H9 (cell line): ENCODE measurements at regions not wholly inside any gene's neighbourhood (a gene's known extent, or its start where the extent isn't known, plus 50 kb on each side); places are given as distances from the start of the nearest gene placed in this dataset.

Experiments used
- DNase-seq: peaks from one replicate; pipeline ENCODE4 v3.0.0-alpha.2; 2017
- H2AFZ ChIP-seq: one replicate; pipeline ENCODE4 v1.6.1; 2013; ENCODE audit warnings: mild to moderate bottlenecking, low read length, control low read depth, moderate library complexity
- H2AK5ac ChIP-seq: 2 replicates; pipeline ENCODE4 v1.6.1; 2013; ENCODE audit warnings: low read length, control low read depth, mixed read lengths; ENCODE audit not compliant: insufficient read length
- H2BK120ac ChIP-seq: one replicate; pipeline ENCODE4 v1.6.1; 2013; ENCODE audit warnings: low read depth, mild to moderate bottlenecking, low read length, control low read depth, inconsistent platforms; ENCODE audit not compliant: poor library complexity, severe bottlenecking
- H2BK12ac ChIP-seq: 2 replicates; pipeline ENCODE4 v1.6.1; 2013; ENCODE audit warnings: low read length, control low read depth, mixed read lengths, low read depth; ENCODE audit not compliant: insufficient read length
- H2BK15ac ChIP-seq: 2 replicates; pipeline ENCODE4 v1.6.1; 2013; ENCODE audit warnings: low read depth, low read length, control low read depth
- H2BK20ac ChIP-seq: one replicate; pipeline ENCODE4 v1.6.1; 2013; ENCODE audit warnings: low read depth, mild to moderate bottlenecking, low read length, control low read depth, inconsistent platforms; ENCODE audit not compliant: poor library complexity, severe bottlenecking
- H2BK5ac ChIP-seq: 2 replicates; pipeline ENCODE4 v1.6.1; 2013; ENCODE audit warnings: low read length, control low read depth, mixed read lengths; ENCODE audit not compliant: insufficient read length
- H3K14ac ChIP-seq: 2 replicates; pipeline ENCODE4 v1.6.1; 2013; ENCODE audit warnings: low read length, control low read depth; ENCODE audit not compliant: insufficient read depth
- H3K18ac ChIP-seq: 2 replicates; pipeline ENCODE4 v1.6.1; 2013; ENCODE audit warnings: low read depth, mild to moderate bottlenecking, mixed read lengths, low read length, control low read depth; ENCODE audit not compliant: insufficient read length
- H3K23ac ChIP-seq: 2 replicates; pipeline ENCODE4 v1.6.1; 2013; ENCODE audit warnings: low read length, control low read depth, mixed read lengths, low read depth; ENCODE audit not compliant: insufficient read length
- H3K23me2 ChIP-seq: 2 replicates; pipeline ENCODE4 v1.6.1; 2013; ENCODE audit warnings: low read depth, mild to moderate bottlenecking, mixed read lengths, low read length, control low read depth; ENCODE audit not compliant: insufficient read length, poor library complexity, severe bottlenecking
- H3K27ac ChIP-seq: 2 replicates; pipeline ENCODE4 v1.5.1; 2013; ENCODE audit warnings: low read length, control low read depth, mixed read lengths, low read depth; ENCODE audit not compliant: insufficient read length
- H3K27me3 ChIP-seq: 2 replicates; pipeline ENCODE4 v1.6.1; 2013; ENCODE audit warnings: low read length, control low read depth, inconsistent platforms; ENCODE audit not compliant: insufficient read depth
- H3K4ac ChIP-seq: 2 replicates; pipeline ENCODE4 v1.6.1; 2013; ENCODE audit warnings: low read depth, mild to moderate bottlenecking, control low read depth, inconsistent platforms, low read length, moderate library complexity
- H3K4me1 ChIP-seq: 2 replicates; pipeline ENCODE4 v1.6.1; 2013; ENCODE audit warnings: low read length, control low read depth, inconsistent platforms; ENCODE audit not compliant: insufficient read depth
- H3K4me2 ChIP-seq: 2 replicates; pipeline ENCODE4 v1.6.1; 2013; ENCODE audit warnings: low read length, control low read depth, mixed read lengths; ENCODE audit not compliant: insufficient read length, insufficient read depth
- H3K56ac ChIP-seq: 2 replicates; pipeline ENCODE4 v1.6.1; 2013; ENCODE audit warnings: low read depth, mild to moderate bottlenecking, mixed read lengths, low read length, control low read depth; ENCODE audit not compliant: insufficient read length
- H3K79me1 ChIP-seq: 2 replicates; pipeline ENCODE4 v1.6.1; 2013; ENCODE audit warnings: low read depth, mild to moderate bottlenecking, moderate library complexity, low read length, control low read depth, inconsistent platforms; ENCODE audit not compliant: insufficient read depth, poor library complexity, severe bottlenecking
- H3K79me2 ChIP-seq: 2 replicates; pipeline ENCODE4 v1.6.1; 2013; ENCODE audit warnings: low read length, control low read depth, inconsistent platforms; ENCODE audit not compliant: insufficient read depth
- H3K9ac ChIP-seq: 2 replicates; pipeline ENCODE4 v1.6.1; 2013; ENCODE audit warnings: low read length, control low read depth, mixed read lengths; ENCODE audit not compliant: insufficient read length; ENCODE audit errors: extremely low read depth
- H3K9me3 ChIP-seq: one replicate; pipeline ENCODE4 v1.6.1; 2013; ENCODE audit warnings: low read depth, low read length, inconsistent platforms; ENCODE audit not compliant: control insufficient read depth
- H3T11ph ChIP-seq: one replicate; pipeline ENCODE4 v1.6.1; 2013; ENCODE audit warnings: mild to moderate bottlenecking, low read length, control low read depth, inconsistent platforms
- H4K20me1 ChIP-seq: one replicate; pipeline ENCODE4 v1.6.1; 2013; ENCODE audit not compliant: control insufficient read depth, insufficient read length, insufficient read depth
- H4K5ac ChIP-seq: 2 replicates; pipeline ENCODE4 v1.6.1; 2013; ENCODE audit warnings: low read depth, mild to moderate bottlenecking, mixed read lengths, low read length, control low read depth; ENCODE audit not compliant: insufficient read length
- H4K8ac ChIP-seq: replicated peaks from 2 replicates; pipeline ENCODE4 v1.6.1; 2013; ENCODE audit warnings: low read length, control low read depth, mixed read lengths, low read depth; ENCODE audit not compliant: insufficient read length
- H4K91ac ChIP-seq: 2 replicates; pipeline ENCODE4 v1.6.1; 2013; ENCODE audit warnings: low read depth, mild to moderate bottlenecking, moderate library complexity, mixed read lengths, low read length, control low read depth; ENCODE audit not compliant: insufficient read length
- H3K27ac Mint-ChIP-seq, 3 experiments: 2 replicates in 2 of 3; 3 replicates in 1 of 3; pipeline ENCODE4 v1.8.0; 2020 to 2021; ENCODE audit warnings: mixed read lengths in 3 of 3, mild to moderate bottlenecking in 1 of 3, moderate library complexity in 1 of 3
- H3K27me3 Mint-ChIP-seq: 2 replicates; pipeline ENCODE4 v1.8.0; 2021; ENCODE audit warnings: low read depth, mild to moderate bottlenecking, moderate library complexity, mixed read lengths
- H3K36me3 Mint-ChIP-seq, 3 experiments: 2 replicates in 2 of 3; 3 replicates in 1 of 3; pipeline ENCODE4 v1.8.0; 2020 to 2021; ENCODE audit warnings: low read depth in 3 of 3, mixed read lengths in 3 of 3; ENCODE audit not compliant: insufficient read depth in 1 of 3
- H3K4me1 Mint-ChIP-seq, 2 experiments: 2 replicates each; pipeline ENCODE4 v1.8.0; 2020; ENCODE audit warnings: mixed read lengths in 2 of 2
- H3K4me3 Mint-ChIP-seq, 2 experiments: 2 replicates in 1 of 2; 3 replicates in 1 of 2; pipeline ENCODE4 v1.8.0; 2020 to 2021; ENCODE audit warnings: mild to moderate bottlenecking in 2 of 2, mixed read lengths in 2 of 2, moderate library complexity in 1 of 2
- H3K9me3 Mint-ChIP-seq, 2 experiments: 2 replicates in 1 of 2; 3 replicates in 1 of 2; pipeline ENCODE4 v1.8.0; 2020; ENCODE audit warnings: mild to moderate bottlenecking in 2 of 2, mixed read lengths in 2 of 2, moderate library complexity in 1 of 2
- TF ChIP-seq, protein P1 (sequence below): fragments of 200-600 bp; sonication (generic); conservative IDR thresholded peaks from 3 replicates; pipeline ENCODE4 v1.8.0; 2021; ENCODE audit warnings: antibody characterized with exemption, mild to moderate bottlenecking

DNA sequence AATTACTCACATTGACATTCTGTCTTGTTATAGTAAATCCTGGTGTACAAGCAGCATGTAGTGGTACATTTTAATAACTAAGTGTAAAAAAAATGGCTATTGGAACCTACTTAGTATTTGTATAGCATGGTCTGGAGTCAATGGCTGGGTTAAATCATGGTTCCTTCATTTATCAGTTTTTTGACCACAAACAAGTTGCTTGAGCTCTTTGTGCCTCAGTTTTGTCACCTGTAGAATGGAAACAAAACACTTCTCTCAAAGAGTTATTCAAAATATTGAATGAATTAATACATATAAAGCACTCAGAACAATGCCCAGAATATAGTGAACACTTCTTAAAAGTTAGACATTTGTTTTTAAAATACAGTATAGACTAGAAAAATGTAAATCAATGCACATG, 93.2 kb upstream of the HS3ST5 start:
- no peak overlapping the region for H2BK20ac ChIP-seq
- H2BK15ac ChIP-seq, result no peak overlapping the region
- no peak overlapping the region for H3K23ac ChIP-seq
- no peak overlapping the region for H4K5ac ChIP-seq
- no peaks in the 10 kb centered on the region; the same call in 1 of the 2 replicates for H3K79me2 ChIP-seq
- H2BK5ac ChIP-seq, result no peak overlapping the region
- no peak overlapping the region for H3K14ac ChIP-seq
- H3T11ph ChIP-seq, result no peak overlapping the region
- no peak overlapping the region for H3K9ac ChIP-seq
- no peaks in the 10 kb centered on the region for H3K4me1 ChIP-seq
- H3K56ac ChIP-seq, result no peak overlapping the region
- no peak overlapping the region for H3K4ac ChIP-seq
- no peak overlapping the region for H3K27ac ChIP-seq
- no peak overlapping the region for H2AK5ac ChIP-seq
- no peak overlapping the region for H3K4me3 Mint-ChIP-seq
- H4K8ac ChIP-seq, result no peak overlapping the region
- H4K20me1 ChIP-seq, result no peaks in the 10 kb centered on the region
- H3K4me2 ChIP-seq, result no peak overlapping the region
- no peaks in the 10 kb centered on the region for H3K79me1 ChIP-seq
- peaks cover 30 to 33% of the 10 kb centered on the region in 2 experiments for H3K4me1 Mint-ChIP-seq
- no peaks in the 10 kb centered on the region for H3K9me3 ChIP-seq
- no peak overlapping the region for H4K91ac ChIP-seq
- H3K27me3 ChIP-seq, result no peaks in the 10 kb centered on the region
- no peak overlapping the region for H2AFZ ChIP-seq
- TF ChIP-seq, protein P1, sequence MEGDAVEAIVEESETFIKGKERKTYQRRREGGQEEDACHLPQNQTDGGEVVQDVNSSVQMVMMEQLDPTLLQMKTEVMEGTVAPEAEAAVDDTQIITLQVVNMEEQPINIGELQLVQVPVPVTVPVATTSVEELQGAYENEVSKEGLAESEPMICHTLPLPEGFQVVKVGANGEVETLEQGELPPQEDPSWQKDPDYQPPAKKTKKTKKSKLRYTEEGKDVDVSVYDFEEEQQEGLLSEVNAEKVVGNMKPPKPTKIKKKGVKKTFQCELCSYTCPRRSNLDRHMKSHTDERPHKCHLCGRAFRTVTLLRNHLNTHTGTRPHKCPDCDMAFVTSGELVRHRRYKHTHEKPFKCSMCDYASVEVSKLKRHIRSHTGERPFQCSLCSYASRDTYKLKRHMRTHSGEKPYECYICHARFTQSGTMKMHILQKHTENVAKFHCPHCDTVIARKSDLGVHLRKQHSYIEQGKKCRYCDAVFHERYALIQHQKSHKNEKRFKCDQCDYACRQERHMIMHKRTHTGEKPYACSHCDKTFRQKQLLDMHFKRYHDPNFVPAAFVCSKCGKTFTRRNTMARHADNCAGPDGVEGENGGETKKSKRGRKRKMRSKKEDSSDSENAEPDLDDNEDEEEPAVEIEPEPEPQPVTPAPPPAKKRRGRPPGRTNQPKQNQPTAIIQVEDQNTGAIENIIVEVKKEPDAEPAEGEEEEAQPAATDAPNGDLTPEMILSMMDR, result no peak
- H3K27ac Mint-ChIP-seq, result peak overlapping the region in 1 of 3 experiments; percentile 52; a peak in 1 of 7 replicates
- peaks cover 0 to 2% (median 0%) of the 10 kb centered on the region in 3 experiments; a peak in 2 of 7 replicates for H3K36me3 Mint-ChIP-seq
- DNase-seq, result no peak
- no peak overlapping the region for H3K18ac ChIP-seq
- no peaks in the 10 kb centered on the region for H3K27me3 Mint-ChIP-seq
- no peaks in the 10 kb centered on the region for H3K23me2 ChIP-seq
- H2BK120ac ChIP-seq, result no peak overlapping the region
- peaks cover 0 to 2% of the 10 kb centered on the region in 2 experiments; a peak in 1 of 5 replicates for H3K9me3 Mint-ChIP-seq
- H2BK12ac ChIP-seq, result no peak overlapping the region
